ENCODE measurements at regions not wholly inside any gene's neighbourhood (a gene's known extent, or its start where the extent isn't known, plus 50 kb on each side); places are given as distances from the start of the nearest gene placed in this dataset.
"Not testable (repeated sequence)": the region's sequence is repeated elsewhere in the genome, so short reads cannot be mapped to it uniquely, and the experiment has no call there.

- DNase-seq = no peak
- no peak overlapping the region for H3K27ac ChIP-seq
- H3K36me3 ChIP-seq = no peaks in the 10 kb centered on the region
- H3K9me3 ChIP-seq = peaks cover 0 to 3% (median 0%) of the 10 kb centered on the region in 3 donors
- intact Hi-C loops (cut with DNase I; ENCODE audit: low total_unique reads) = no loop called here
- H3K4me1 ChIP-seq = no peaks in the 10 kb centered on the region
- TF ChIP-seq, protein P1, sequence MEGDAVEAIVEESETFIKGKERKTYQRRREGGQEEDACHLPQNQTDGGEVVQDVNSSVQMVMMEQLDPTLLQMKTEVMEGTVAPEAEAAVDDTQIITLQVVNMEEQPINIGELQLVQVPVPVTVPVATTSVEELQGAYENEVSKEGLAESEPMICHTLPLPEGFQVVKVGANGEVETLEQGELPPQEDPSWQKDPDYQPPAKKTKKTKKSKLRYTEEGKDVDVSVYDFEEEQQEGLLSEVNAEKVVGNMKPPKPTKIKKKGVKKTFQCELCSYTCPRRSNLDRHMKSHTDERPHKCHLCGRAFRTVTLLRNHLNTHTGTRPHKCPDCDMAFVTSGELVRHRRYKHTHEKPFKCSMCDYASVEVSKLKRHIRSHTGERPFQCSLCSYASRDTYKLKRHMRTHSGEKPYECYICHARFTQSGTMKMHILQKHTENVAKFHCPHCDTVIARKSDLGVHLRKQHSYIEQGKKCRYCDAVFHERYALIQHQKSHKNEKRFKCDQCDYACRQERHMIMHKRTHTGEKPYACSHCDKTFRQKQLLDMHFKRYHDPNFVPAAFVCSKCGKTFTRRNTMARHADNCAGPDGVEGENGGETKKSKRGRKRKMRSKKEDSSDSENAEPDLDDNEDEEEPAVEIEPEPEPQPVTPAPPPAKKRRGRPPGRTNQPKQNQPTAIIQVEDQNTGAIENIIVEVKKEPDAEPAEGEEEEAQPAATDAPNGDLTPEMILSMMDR (IDR thresholded peaks at IDR 0.05) = no peak
- no peak overlapping the region for H3K4me3 ChIP-seq
- no peaks in the 10 kb centered on the region for H3K27me3 ChIP-seq
Observed at GRCh38 chr18:70822117-70822516, 533.3 kb downstream of the SOCS6 start.

GRCh38 chr18:70808481-70809056 is 519.7 kb downstream of the SOCS6 start:
- Histone ChIP-seq H3K9me3 (no peaks in the 10 kb centered on the region), H3K4me1 (no peaks in the 10 kb centered on the region), H3K36me3 (no peaks in the 10 kb centered on the region), H3K27me3 (no peaks in the 10 kb centered on the region), H3K4me3 (no peak overlapping the region), H3K27ac (no peak overlapping the region)
- intact Hi-C loops (cut with DNase I; ENCODE audit: low total_unique reads) = no loop called here
- TF ChIP-seq, protein P1 (IDR thresholded peaks at IDR 0.05) = no peak
- no peak for DNase-seq

DNA sequence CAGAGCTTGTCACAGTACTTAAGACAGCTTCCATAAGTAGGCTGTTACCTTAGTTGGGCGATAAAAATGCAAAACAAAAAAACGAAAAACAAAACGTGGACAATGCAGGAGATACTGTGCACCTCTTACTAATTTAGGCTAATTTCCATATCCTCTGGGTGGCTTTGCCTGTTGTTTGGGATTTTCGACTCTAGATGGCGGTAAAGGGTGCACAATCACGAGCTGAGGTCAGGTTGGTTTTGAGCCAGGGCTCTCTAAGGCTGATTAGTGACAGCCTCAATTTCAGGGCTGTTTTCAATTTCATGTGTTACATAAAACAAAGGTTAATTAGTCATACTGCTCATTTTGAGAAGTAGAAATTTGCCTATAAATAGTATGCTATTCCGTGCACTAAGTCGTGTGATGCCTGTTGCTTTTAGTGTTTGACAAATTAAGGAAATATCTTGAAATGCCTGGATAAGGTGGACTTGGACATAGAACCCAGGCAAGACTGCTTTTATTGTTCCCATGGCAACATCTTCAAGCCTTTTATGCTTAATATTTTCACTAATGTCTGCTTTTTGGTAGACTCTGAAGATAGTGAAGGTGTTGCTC is 493.1 kb downstream of the SOCS6 start:
- H3K36me3 ChIP-seq = no peaks in the 10 kb centered on the region
- H3K4me3 ChIP-seq = no peak overlapping the region
- no peaks in the 10 kb centered on the region for H3K27me3 ChIP-seq
- peak in 1 of 2 donors; percentile 29 for DNase-seq
- H3K27ac ChIP-seq = no peak overlapping the region
- intact Hi-C loops (cut with DNase I; ENCODE audit: low total_unique reads) = no loop called here
- TF ChIP-seq, protein P1 (IDR thresholded peaks at IDR 0.05) = peak in 1 of 2 experiments; percentile 39
- no peaks in the 10 kb centered on the region for H3K9me3 ChIP-seq
- peaks cover 0 to 4% (median 0%) of the 10 kb centered on the region in 4 donors for H3K4me1 ChIP-seq

DNA sequence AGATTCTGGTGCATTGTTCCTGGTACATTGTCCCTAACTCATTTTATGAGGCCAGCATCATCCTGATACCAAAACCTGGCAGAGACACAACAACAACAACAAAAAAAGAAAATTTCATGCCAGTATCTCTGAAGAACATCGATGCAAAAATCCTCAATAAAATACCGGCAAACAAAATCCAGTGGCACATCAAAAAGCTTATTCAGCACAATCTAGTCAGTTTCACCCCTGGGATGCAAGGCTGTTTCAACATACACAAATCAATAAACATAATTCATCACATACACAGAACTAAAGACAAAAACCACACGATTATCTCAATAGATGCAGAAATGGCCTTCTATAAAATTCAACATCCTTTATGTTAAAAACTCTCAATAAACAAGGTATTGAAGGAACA is 477.4 kb downstream of the SOCS6 start:
- H3K27ac ChIP-seq; DNase-seq; H3K36me3 ChIP-seq; H3K9me3 ChIP-seq; H3K4me1 ChIP-seq; intact Hi-C loops (cut with DNase I; ENCODE audit: low total_unique reads); H3K27me3 ChIP-seq; H3K4me3 ChIP-seq: not testable (repeated sequence)

- no peaks in the 10 kb centered on the region for H3K4me1 ChIP-seq
- H3K9me3 ChIP-seq = no peaks in the 10 kb centered on the region
- no peaks in the 10 kb centered on the region for H3K36me3 ChIP-seq
- intact Hi-C loops (cut with DNase I; ENCODE audit: low total_unique reads) = no loop called here
- DNase-seq = no peak
- no peak overlapping the region for H3K4me3 ChIP-seq
- H3K27me3 ChIP-seq = no peaks in the 10 kb centered on the region
- TF ChIP-seq, protein P1 (IDR thresholded peaks at IDR 0.05) = no peak
- H3K27ac ChIP-seq = no peak overlapping the region
Observed at GRCh38 chr18:70762812-70763211, 474.0 kb downstream of the SOCS6 start.

DNA sequence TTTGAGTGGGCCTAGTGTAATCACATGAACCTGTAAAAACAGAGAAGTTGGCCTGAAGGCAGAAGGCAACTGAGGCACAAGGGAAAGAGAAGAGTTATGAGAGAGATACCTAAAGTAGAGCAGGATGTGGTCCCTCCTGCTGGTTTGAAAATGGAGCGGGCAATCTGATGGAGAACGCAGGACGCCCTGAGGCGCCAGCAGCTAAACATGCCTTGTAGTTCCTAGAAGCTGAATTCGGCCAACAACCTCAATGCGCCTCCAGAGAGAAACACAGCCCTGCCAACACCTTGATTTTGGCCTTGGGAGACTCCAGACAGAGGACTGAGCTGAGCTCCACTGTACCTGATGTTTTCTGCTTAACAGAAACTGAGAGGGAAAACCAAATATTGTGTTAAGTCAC is 469.9 kb downstream of the SOCS6 start:
- TF ChIP-seq, protein P1 (IDR thresholded peaks at IDR 0.05) = no peak
- no peaks in the 10 kb centered on the region for H3K27me3 ChIP-seq
- no peaks in the 10 kb centered on the region for H3K9me3 ChIP-seq
- no peak overlapping the region for H3K27ac ChIP-seq
- intact Hi-C loops (cut with DNase I; ENCODE audit: low total_unique reads) = no loop called here
- H3K36me3 ChIP-seq = no peaks in the 10 kb centered on the region
- H3K4me3 ChIP-seq = no peak overlapping the region
- no peak for DNase-seq
- H3K4me1 ChIP-seq = no peaks in the 10 kb centered on the region

Data from tibial artery (tissue), 4 donors.